HG02763 (cell line): ENCODE measurements at regions not wholly inside any gene's neighbourhood (a gene's known extent, or its start where the extent isn't known, plus 50 kb on each side); places are given as distances from the start of the nearest gene placed in this dataset.
"Not testable (repeated sequence)": the region's sequence is repeated elsewhere in the genome, so short reads cannot be mapped to it uniquely, and the experiment has no call there.

Experiments
- ATAC-seq: cut with Tn5 transposase; IDR thresholded peaks from one replicate; pipeline ENCODE4 v1.9.1; 2021; ENCODE audit warnings: mild to moderate bottlenecking, moderate library complexity; ENCODE audit not compliant: unreplicated experiment

DNA sequence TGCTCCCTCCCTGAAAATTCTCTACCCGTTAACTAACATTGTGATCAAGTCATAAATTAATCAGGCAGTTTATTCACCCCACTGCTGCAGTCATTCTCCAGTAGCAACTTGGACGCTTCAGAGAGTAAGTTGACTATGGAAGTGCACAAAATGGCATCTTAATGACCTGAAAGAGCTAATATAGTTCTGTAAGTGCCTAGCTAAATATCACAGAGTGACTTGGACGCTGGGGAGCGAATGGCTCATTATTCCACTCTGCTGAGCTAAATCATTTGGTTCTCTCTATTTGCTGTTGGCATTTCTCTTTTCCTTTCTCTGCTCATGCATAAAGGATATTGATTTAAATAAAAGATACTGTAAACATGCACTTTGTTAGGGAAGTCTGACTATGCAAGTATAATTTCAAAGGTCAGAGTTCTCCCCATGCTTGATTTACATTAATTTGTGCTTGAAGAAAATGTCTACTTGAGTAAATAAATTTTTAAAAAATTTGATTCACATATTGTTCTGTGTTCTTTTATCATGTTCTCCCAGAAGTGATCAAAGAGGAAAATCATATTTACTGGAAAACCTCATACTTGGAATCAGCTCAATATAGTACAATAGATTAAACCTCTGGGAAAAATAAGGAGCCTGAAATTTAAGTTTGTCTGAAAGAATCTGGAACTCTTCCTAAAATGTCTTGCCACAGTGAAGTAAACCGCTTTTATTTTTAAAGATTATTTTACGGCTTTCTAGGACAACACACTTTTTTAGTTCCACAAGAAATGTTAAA lies 169.5 kb upstream of the HAPLN1 start:
- ATAC-seq, result no peak

DNA sequence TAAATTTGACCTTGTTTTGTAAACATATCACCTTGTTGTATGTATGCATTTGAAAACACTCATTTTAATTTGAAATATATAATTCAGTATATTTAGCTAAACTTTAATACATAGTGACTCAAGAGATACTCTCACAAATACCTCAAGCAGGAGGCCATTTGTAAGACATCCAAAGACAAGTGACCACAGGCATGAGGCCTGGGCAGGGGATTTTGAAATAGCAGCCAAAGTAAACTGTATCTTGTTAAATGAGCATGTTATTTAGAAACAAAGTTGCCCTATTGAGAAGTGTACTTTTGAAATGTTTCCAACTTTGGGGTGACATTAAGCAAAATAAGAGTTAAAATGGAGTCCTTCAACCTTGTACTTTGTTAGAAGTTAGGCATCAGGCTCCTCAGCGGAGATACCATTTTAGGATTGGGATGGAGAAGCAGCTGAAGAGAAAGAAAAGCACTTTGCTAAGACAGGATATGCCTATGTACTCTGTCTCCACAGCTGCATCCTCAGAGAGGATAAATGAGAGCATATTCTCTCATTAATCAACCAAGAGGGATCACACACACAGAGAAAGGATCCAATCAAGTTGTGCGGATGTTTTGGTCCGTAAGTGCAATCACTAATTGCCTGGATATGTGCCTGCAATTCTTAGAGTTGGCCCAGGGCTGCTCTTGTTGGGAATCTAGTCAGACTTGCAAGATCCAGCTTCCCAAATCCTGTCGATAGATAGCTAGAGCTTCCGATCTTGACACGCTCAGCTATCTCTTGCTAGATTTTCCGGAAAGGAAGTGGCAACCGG lies 157.5 kb upstream of the HAPLN1 start:
- ATAC-seq, result no peak

DNA sequence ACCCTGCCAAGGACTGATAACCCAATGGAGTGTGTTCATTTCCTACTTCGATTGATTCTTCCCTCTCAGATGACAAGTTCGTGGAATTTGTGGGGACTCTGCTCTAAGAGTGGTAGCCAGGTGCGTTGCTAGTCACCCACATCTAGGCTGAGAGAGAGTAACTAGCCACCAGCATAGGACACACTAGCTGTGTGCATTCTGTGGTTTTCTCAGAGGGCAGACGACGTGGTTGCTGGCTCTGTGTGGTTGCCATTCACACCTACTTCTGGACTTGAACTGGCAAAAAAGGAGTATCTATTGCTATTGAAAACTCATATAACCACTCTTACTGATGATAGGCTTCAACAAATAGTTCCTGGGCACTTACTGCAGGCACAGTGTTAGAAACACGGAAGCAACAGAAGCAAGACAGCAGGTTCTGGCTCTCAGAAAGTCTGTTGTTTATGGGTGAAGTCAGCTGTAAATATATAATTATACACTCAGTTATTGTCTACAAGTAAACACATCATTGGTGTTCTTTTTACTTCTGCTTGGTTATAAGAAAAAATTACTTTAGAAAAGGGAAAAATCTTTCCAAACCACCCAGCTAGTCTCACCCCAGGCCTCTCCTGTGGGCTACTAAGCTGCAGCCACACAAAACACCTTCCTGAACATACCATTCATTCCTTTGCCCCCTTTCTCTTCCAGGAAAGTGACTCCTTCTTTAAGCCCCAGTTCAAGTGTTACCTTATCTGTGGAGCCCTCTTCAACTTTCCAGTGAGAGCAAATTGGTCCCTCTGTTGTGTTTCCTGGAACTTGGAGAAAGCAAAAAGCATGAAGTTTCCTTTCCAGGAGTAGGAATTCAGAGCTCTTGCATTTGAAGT lies 151.1 kb upstream of the HAPLN1 start:
- ATAC-seq, result no peak

GRCh38 chr5:83866181-83866580 lies 145.5 kb upstream of the HAPLN1 start:
- no peak for ATAC-seq

DNA sequence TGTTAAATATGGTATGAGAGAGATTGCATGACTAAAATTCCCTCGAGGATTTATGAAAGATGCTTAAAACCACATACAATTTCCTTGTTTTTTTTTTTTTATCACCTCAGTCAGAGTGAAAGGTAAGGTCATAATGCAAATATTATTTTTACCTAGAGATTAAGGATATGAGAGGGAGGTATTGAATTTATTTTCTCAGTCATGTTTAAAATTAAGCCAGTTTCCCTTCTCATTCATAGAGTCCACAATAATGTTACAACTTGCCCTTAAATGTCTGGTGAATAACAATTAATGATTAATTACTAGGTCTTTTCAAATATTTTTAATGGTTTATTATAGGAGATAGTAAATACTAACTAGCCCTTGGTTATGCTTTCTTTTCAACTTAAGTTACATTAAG lies 144.9 kb upstream of the HAPLN1 start:
- ATAC-seq, result no peak

- no peak for ATAC-seq
These were observed 144.0 kb upstream of the HAPLN1 start for GRCh38 chr5:83864652-83865051.

GRCh38 chr5:83857341-83857740 lies 136.7 kb upstream of the HAPLN1 start:
- ATAC-seq, result no peak

DNA sequence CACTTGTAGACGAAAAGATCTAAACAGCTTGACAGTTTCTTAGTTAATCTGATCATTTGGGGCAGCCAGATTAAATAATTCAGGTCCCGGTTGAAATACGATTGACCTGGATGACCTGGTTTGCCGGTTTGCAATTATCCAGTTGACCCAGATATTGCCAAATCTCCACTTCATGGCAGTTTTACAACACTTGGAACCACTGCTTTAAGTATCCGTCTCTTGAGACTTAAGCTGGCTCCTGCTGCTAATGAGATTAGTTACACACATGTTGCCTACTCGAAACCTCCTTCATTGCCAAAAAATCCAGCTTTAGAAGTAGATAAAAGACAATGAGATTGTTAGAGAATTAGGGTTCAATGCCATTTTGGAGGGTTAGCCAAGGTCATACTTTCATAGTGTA lies 136.2 kb upstream of the HAPLN1 start:
- ATAC-seq, result no peak

DNA sequence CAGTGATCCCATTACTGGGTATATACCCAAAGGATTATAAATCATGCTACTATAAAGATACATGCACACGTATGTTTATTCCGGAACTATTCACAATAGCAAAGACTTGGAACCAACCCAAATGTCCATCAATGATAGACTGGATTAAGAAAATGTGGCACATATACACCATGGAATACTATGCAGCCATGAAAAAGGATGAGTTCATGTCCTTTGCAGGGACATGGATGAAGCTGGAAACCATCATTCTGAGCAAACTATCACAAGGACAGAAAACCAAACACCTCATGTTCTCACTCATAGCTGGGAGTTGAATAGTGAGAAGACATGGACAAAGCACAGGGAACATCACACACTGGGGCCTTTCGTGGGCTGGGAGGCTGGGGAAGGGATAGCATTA lies 129.8 kb upstream of the HAPLN1 start:
- ATAC-seq, result not testable (repeated sequence)

- ATAC-seq, result no peak
These were observed 128.3 kb upstream of the HAPLN1 start for GRCh38 chr5:83848941-83849340.

- ATAC-seq, result no peak
These were observed 126.1 kb upstream of the HAPLN1 start for GRCh38 chr5:83846624-83847350.

DNA sequence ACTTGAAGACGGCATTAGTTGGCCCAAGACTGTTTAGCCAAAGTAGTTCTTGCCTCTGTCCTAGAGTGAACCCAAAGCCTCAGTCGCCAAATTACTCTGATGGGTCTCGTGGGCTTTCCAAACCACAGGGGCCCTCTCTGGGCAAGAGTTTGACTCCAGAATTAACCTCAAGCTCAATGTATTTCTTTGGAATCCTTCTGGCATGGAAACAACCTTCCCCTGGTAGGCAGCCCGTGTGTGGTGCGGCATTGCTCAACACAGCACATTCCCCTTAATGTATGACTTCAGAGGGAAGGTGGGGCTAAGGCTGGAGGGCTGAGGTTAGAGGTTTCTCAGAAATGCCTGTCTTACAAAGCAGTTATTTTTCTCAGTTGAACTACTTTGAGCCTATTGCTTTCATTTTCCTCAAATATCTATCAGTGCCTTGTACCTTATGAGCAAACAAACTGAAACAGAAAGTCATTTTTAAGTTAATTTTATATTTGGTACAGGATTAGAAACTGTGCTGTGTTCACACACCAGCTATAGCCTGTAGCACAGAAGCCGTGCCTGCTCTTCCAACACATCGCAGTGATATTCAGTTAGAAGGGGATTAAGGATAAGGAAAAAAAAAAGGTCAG lies 123.9 kb upstream of the HAPLN1 start:
- ATAC-seq, result peak; percentile 98

- no peak for ATAC-seq
These were observed 119.1 kb upstream of the HAPLN1 start for GRCh38 chr5:83839788-83840187.

DNA sequence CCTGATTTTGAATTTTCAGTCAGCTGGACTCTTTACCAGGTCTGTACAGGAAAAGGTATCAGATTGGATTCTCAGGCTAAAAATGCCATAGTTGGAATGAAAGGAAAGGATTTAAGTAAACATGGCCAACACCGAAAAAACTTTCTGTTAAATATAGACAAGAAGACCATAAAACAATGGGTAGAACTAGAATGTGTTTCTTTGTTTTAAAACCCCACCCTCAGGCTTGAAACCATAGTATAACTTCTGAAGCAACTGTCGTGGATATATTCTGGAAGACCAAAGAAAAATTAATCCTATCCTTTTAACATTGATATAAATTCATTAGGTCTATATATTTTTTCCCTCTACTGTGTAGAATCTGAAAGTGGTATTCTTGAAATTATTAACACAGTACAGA lies 118.6 kb upstream of the HAPLN1 start:
- ATAC-seq, result no peak

GRCh38 chr5:83837265-83837907 lies 116.7 kb upstream of the HAPLN1 start:
- ATAC-seq, result no peak

DNA sequence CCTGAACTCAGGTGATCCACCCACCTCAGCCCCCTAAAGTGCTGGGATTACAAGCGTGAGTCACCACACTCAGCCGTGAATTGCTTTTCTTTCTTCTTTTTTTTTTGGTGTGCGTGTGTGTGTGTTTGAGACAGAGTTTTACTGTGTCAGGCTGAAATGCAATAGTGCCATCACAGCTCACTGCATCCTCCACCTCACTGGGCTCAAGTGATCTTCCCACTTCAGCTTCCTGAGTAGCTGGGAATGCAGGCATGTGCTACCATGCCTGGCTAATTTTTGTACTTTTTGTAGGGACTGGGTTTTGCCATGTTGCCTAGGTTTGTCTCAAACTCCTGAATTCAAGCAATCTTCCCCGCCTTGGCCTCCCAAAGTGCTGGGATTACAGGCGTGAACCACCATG lies 113.7 kb upstream of the HAPLN1 start:
- ATAC-seq, result no peak

GRCh38 chr5:83831834-83832233 lies 111.2 kb upstream of the HAPLN1 start:
- ATAC-seq, result no peak

- no peak for ATAC-seq
These were observed 106.5 kb upstream of the HAPLN1 start for GRCh38 chr5:83827111-83827557.

GRCh38 chr5:83817591-83817990 lies 96.9 kb upstream of the HAPLN1 start:
- no peak for ATAC-seq

GRCh38 chr5:83815661-83816060 lies 95.0 kb upstream of the HAPLN1 start:
- no peak for ATAC-seq
